Common myeloid progenitor, CD34-positive (primary cell): ENCODE measurements at regions not wholly inside any gene's neighbourhood (a gene's known extent, or its start where the extent isn't known, plus 50 kb on each side); places are given as distances from the start of the nearest gene placed in this dataset.

Experiments used
- CTCF ChIA-PET: fragments of 350-600 bp; sonication (Branson Sonifier 250); formaldehyde crosslinking; loops from one replicate; lab custom pipeline; 2021; ENCODE audit warnings: antibody characterized with exemption; lab: Charles Lee
- POLR2A ChIA-PET: fragments of 350-600 bp; sonication (Branson Sonifier 250); formaldehyde crosslinking; loops from one replicate; lab custom pipeline; 2021; ENCODE audit warnings: antibody characterized with exemption; lab: Charles Lee
- DNase-seq, 3 donors: peaks; one replicate each; pipeline versions ENCODE4 v3.0.0 to v3.0.0-alpha.2; 2013
- H3K27ac ChIP-seq, 2 experiments: 1 replicate in 1 of 2; 2 replicates in 1 of 2; pipeline ENCODE4 v1.7.0; 2013; ENCODE audit warnings: inconsistent platforms in 2 of 2, low read length in 2 of 2, mild to moderate bottlenecking in 2 of 2, low read depth in 1 of 2, moderate library complexity in 1 of 2; ENCODE audit not compliant: severe bottlenecking in 2 of 2, insufficient read depth in 1 of 2, poor library complexity in 1 of 2
- H3K27me3 ChIP-seq, 5 experiments: replicated peaks in 2 of 5; 1 replicate in 3 of 5; 2 replicates in 2 of 5; pipeline versions ENCODE4 v1.6.1 to v1.7.0; 2013; ENCODE audit warnings: low read length in 4 of 5, mild to moderate bottlenecking in 2 of 5, moderate library complexity in 2 of 5, inconsistent platforms in 1 of 5; ENCODE audit not compliant: insufficient read depth in 5 of 5, control insufficient read depth in 4 of 5
- H3K36me3 ChIP-seq, 4 experiments: 1 replicate in 2 of 4; 2 replicates in 2 of 4; pipeline versions ENCODE4 v1.6.1 to v1.7.0; 2013; ENCODE audit warnings: low read length in 3 of 4, control low read depth in 1 of 4, mild to moderate bottlenecking in 1 of 4; ENCODE audit not compliant: control insufficient read depth in 4 of 4, insufficient read depth in 4 of 4
- H3K4me1 ChIP-seq, 4 experiments: 1 replicate in 3 of 4; 2 replicates in 1 of 4; pipeline versions ENCODE4 v1.6.1 to v1.7.1; 2013; ENCODE audit warnings: low read length in 3 of 4, mild to moderate bottlenecking in 3 of 4, control low read depth in 1 of 4, inconsistent platforms in 1 of 4, moderate library complexity in 1 of 4; ENCODE audit not compliant: control insufficient read depth in 4 of 4, insufficient read depth in 4 of 4; ENCODE audit errors: control extremely low read depth in 1 of 4
- H3K4me3 ChIP-seq, 7 experiments: 1 replicate in 4 of 7; 2 replicates in 3 of 7; pipeline versions ENCODE4 v1.5.1 to v1.7.0; 2013; ENCODE audit warnings: mild to moderate bottlenecking in 7 of 7, low read length in 6 of 7, moderate library complexity in 6 of 7, inconsistent platforms in 2 of 7, low read depth in 2 of 7, control low read depth in 1 of 7; ENCODE audit not compliant: insufficient read depth in 4 of 7, control insufficient read depth in 1 of 7; ENCODE audit errors: extremely low read depth in 1 of 7
- H3K9me3 ChIP-seq, 5 experiments: 1 replicate in 4 of 5; 2 replicates in 1 of 5; pipeline versions ENCODE4 v1.6.1 to v1.7.1; 2013; ENCODE audit warnings: low read length in 4 of 5, mild to moderate bottlenecking in 2 of 5, inconsistent platforms in 1 of 5, low read depth in 1 of 5, moderate library complexity in 1 of 5; ENCODE audit not compliant: control insufficient read depth in 4 of 5, insufficient read depth in 2 of 5; ENCODE audit errors: control extremely low read depth in 1 of 5
- WGBS: methylation state at CpG from one replicate; pipeline ENCODE4 v1.1.5; 2013; ENCODE audit not compliant: insufficient coverage; 5-methylcytosine and 5-hydroxymethylcytosine counted together

- POLR2A ChIA-PET: no interaction called here
- Histone ChIP-seq H3K4me1 (no peaks in the 10 kb centered on the region), H3K9me3 (no peaks in the 10 kb centered on the region), H3K27ac (no peak overlapping the region), H3K4me3 (no peak overlapping the region), H3K27me3 (no peaks in the 10 kb centered on the region), H3K36me3 (no peaks in the 10 kb centered on the region)
- 100% methylated on average over 1 of the region's 1 CpG for WGBS
- DNase-seq: no peak
- CTCF ChIA-PET: no interaction called here
These were observed 966.6 kb upstream of the SEL1L start for GRCh38 chr14:82500222-82500621.

GRCh38 chr14:82501554-82501953, 967.9 kb upstream of the SEL1L start:
- no peaks in the 10 kb centered on the region for H3K9me3 ChIP-seq
- H3K4me3 ChIP-seq: no peak overlapping the region
- no peak for DNase-seq
- ChIA-PET POLR2A (no interaction called here), CTCF (no interaction called here)
- H3K27me3 ChIP-seq: no peaks in the 10 kb centered on the region
- H3K27ac ChIP-seq: no peak overlapping the region
- no peaks in the 10 kb centered on the region for H3K4me1 ChIP-seq
- WGBS: no CpG with 5 or more reads among the region's 2 CpGs
- no peaks in the 10 kb centered on the region for H3K36me3 ChIP-seq

GRCh38 chr14:82502043-82502442, 968.4 kb upstream of the SEL1L start:
- H3K27ac ChIP-seq: no peak overlapping the region
- CTCF ChIA-PET: no interaction called here
- 94% methylated on average over 3 of the region's 4 CpGs for WGBS

GRCh38 chr14:82504894-82505293, 971.2 kb upstream of the SEL1L start:
- Histone ChIP-seq H3K4me3 (no peak overlapping the region), H3K27me3 (no peaks in the 10 kb centered on the region), H3K36me3 (no peaks in the 10 kb centered on the region), H3K27ac (no peak overlapping the region), H3K9me3 (no peaks in the 10 kb centered on the region), H3K4me1 (no peaks in the 10 kb centered on the region)
- ChIA-PET CTCF (no interaction called here), POLR2A (no interaction called here)
- DNase-seq: no peak

More at GRCh38 chr14:82502043-82502442, 968.4 kb upstream of the SEL1L start:
- Histone ChIP-seq H3K4me1 (no peaks in the 10 kb centered on the region), H3K9me3 (no peaks in the 10 kb centered on the region), H3K27me3 (no peaks in the 10 kb centered on the region), H3K4me3 (no peak overlapping the region), H3K36me3 (no peaks in the 10 kb centered on the region)
- POLR2A ChIA-PET: no interaction called here
- DNase-seq: no peak

GRCh38 chr14:82510007-82510406, 976.4 kb upstream of the SEL1L start:
- 100% methylated on average over 2 of the region's 5 CpGs for WGBS
- Histone ChIP-seq H3K4me3 (no peak overlapping the region), H3K9me3 (no peaks in the 10 kb centered on the region), H3K27ac (no peak overlapping the region), H3K27me3 (no peaks in the 10 kb centered on the region), H3K36me3 (no peaks in the 10 kb centered on the region), H3K4me1 (no peaks in the 10 kb centered on the region)
- ChIA-PET POLR2A (no interaction called here), CTCF (no interaction called here)
- no peak for DNase-seq

GRCh38 chr14:82511399-82511798, 977.7 kb upstream of the SEL1L start:
- H3K27ac ChIP-seq: no peak overlapping the region
- H3K4me1 ChIP-seq: no peaks in the 10 kb centered on the region
- no peaks in the 10 kb centered on the region for H3K27me3 ChIP-seq
- no peak for DNase-seq
- ChIA-PET POLR2A (no interaction called here), CTCF (no interaction called here)
- 60% methylated on average over 1 of the region's 1 CpG for WGBS
- H3K4me3 ChIP-seq: no peak overlapping the region
- H3K9me3 ChIP-seq: no peaks in the 10 kb centered on the region
- H3K36me3 ChIP-seq: no peaks in the 10 kb centered on the region

- H3K36me3 ChIP-seq: no peaks in the 10 kb centered on the region
- no peak overlapping the region for H3K27ac ChIP-seq
- DNase-seq: no peak
- ChIA-PET POLR2A (no interaction called here), CTCF (no interaction called here)
- no peaks in the 10 kb centered on the region for H3K9me3 ChIP-seq
- no peaks in the 10 kb centered on the region for H3K4me1 ChIP-seq
- H3K27me3 ChIP-seq: no peaks in the 10 kb centered on the region
- no peak overlapping the region for H3K4me3 ChIP-seq
- no CpG with 5 or more reads among the region's 1 CpG for WGBS
These were observed 987.1 kb upstream of the SEL1L start for GRCh38 chr14:82520765-82521164.
